ENCODE measurements at regions not wholly inside any gene's neighbourhood (a gene's known extent, or its start where the extent isn't known, plus 50 kb on each side); places are given as distances from the start of the nearest gene placed in this dataset.

- no peak for DNase-seq
These were observed 63.0 kb upstream of the CES5A start for GRCh38 chr16:55938126-55938525.

DNA sequence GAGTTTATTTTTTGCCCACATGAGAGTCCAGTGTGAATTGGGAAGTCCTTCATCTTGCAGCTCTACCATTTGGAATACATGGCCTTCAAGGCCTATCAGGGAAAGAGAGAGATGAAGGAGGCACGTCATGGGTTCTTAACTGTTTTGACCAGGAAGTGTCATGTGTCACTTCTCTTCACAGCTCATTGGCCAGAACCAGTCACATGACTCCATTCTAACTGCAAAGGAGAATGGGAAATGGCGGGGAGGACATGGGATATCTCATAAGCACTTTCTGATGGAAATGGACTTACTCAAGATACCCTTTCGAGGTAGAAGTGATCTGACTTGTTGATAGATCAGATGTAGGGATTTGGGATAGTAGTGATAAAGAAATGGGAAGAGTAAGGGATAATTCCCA is 57.9 kb upstream of the CES5A start:
- no peak for DNase-seq

GRCh38 chr16:55930036-55930435 is 54.9 kb upstream of the CES5A start:
- no peak for DNase-seq

GRCh38 chr16:55929181-55929580 is 54.0 kb upstream of the CES5A start:
- DNase-seq: no peak

GRCh38 chr16:55925242-55925641 is 50.1 kb upstream of the CES5A start:
- no peak for DNase-seq

Data from activated CD8-positive, alpha-beta memory T cell treated with anti-CD3 and anti-CD28 coated beads, Interleukin-2, amount 50 U/mL, for 48 hours (primary cell).